Left kidney (tissue), 1 donor: ENCODE measurements at regions not wholly inside any gene's neighbourhood (a gene's known extent, or its start where the extent isn't known, plus 50 kb on each side); places are given as distances from the start of the nearest gene placed in this dataset.

ENCODE experiments used
- DNase-seq: peaks from one replicate; pipeline ENCODE4 v3.0.0-alpha.2; 2013

- DNase-seq = no peak
Measured at GRCh38 chr11:71356904-71357303, 91.3 kb downstream of the DHCR7 start.

- no peak for DNase-seq
Measured at GRCh38 chr11:71356280-71356876, 91.8 kb downstream of the DHCR7 start.

- no peak for DNase-seq
Measured at GRCh38 chr11:71355281-71355680, 92.9 kb downstream of the DHCR7 start.

DNA sequence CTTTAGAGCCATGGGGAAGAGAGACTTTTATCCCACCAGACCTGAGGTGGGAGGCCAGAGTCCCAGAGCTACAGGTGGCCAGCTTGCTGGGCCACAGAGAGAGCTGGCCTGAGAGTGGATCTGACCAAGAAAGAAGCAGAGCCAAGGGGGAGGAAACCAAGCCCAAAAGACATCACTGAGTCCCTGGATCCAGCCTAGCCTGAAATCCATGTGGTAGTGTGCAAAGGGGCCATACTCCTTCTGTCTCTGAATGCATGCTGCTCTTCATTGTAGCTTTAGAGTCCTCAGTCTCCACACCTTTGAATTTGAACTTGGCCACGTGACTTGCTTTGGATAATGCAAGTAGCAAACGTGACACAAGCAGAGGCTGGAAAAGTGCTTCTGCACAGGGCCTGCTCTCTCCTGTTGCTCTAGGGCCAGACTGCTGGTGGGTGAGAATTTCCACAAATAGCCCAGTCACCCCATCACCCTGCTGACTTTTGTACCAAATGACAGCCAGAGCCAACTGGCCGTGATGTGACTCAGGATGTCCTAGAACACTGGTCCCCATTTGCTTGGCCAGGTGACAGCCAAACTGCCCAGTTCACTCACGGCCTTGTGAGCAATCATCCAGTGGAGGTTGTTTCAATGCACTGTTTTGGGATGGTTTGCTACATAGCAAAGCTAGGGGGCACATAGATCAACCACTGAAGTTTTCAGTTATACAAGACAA lies 93.6 kb downstream of the DHCR7 start:
- DNase-seq = no peak

- no peak for DNase-seq
Measured at GRCh38 chr11:71352748-71353147, 95.4 kb downstream of the DHCR7 start.

DNA sequence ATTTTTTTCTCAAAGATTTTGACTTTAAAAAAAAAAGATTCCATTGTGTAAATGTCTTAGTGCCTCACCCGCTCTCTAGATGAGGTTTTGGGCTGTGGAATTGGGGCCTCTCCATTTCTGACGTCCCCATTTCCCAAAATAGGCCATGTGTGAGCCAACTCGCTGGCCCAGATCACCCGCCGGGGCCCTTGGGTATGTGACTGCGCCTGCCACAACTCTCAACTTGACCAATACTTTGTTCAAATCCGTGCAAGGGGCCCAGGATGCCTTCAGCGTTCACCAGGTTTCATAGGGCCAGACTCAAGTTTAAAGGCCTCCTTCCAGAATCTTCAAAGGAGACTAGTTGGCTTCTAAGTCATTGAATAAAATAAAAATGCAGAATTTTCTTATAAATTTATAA lies 96.0 kb downstream of the DHCR7 start:
- DNase-seq = no peak

DNA sequence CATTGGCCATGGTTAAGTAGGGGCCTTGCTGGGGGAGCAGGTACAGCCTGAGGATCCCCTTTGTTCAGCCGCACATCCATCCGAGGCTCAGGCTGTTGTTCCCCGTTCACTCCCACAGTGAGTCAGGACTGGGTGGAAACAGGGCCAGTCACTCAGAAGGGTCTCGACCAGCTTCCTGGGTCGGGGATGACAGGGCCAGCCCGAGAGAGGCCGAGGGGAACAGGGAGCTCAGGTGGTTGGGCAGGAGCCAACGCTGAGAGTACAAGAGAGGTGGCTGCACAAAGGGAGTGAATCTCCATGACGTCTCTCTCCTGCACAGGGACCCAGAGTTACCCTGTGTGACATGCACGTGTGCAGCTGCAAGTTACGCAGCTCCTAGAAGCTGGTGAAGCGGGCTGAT lies 97.2 kb upstream of the SHANK2 start:
- no peak for DNase-seq

- DNase-seq = no peak
Measured at GRCh38 chr11:71343828-71344400, 91.5 kb upstream of the SHANK2 start.

GRCh38 chr11:71342951-71343827 lies 90.8 kb upstream of the SHANK2 start:
- DNase-seq = peak; percentile 25

- DNase-seq = no peak
Measured at GRCh38 chr11:71342116-71342515, 89.7 kb upstream of the SHANK2 start.

GRCh38 chr11:71341596-71341995 lies 89.2 kb upstream of the SHANK2 start:
- no peak for DNase-seq

DNA sequence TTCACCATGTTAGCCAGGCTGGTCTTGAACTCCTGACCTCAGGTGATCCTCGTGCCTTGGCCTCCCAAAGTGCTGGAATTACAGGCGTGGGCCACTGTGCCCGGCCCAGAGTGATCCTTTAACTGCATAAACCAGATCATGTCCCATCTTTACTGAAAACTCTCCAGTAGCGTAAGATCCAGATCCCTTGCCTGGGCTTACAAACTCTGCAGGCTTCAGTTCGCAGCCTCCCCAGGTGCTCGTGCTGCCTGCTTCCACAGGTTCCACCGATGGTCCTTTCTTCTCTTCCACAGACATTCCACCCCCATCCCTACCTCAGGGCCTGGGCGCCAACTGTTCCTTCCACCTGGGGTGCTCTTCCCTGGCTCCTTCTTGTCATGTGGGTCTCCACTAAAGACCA lies 88.8 kb upstream of the SHANK2 start:
- no peak for DNase-seq

DNA sequence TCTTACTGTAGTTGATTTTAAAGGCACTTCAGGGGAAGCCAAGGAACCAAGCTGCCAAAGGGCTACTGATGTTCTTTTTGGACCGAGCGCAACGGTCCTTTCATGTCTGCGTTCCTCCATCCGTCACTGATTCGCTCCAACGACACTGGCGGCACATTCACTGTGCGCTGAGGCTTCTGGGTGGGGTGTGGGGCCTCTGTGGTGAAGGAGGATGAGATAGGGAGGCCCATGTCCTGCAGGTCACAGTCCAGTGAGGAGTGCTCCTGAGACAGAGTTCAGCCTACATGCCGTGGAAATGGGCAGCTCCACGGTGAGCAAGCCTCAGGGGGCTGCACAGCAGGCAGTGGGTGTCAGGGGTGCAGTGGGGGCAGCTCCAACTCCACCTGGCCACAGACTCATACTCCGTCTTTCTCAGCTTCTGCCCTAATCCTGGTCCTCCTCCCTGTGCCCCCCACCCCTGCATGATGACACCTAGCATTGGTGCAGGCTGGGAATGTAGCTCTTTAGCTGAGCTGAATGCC lies 87.8 kb upstream of the SHANK2 start:
- no peak for DNase-seq

- no peak for DNase-seq
Measured at GRCh38 chr11:71339396-71339881, 87.1 kb upstream of the SHANK2 start.

DNA sequence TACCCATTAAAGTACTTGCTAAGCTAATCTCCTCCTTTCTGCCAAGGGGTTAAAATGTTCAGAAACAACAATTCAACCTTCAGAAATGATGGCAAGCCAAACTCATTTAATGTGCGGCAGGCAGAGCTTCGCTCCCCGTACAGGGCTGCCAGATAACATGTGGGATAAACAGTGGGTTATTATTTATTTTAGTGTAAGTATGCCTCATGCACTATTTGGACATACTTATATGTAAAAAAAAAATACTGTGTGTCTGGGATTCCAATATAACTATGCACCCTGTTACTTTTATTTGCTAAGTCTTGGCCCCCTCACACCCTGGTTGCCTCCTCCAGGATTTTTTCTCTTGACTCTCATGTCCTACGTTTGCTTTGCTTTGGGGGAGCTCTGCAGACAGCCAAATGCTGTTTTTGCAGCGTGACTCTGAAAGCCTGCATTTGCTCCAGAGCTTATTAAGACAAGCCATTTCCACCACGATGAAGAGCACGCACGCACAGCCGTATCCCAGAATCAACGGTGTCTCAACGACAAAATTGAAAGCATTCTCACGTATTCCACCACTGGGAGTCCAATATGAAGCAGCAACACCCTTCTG lies 86.5 kb upstream of the SHANK2 start:
- DNase-seq = peak; percentile 27

DNA sequence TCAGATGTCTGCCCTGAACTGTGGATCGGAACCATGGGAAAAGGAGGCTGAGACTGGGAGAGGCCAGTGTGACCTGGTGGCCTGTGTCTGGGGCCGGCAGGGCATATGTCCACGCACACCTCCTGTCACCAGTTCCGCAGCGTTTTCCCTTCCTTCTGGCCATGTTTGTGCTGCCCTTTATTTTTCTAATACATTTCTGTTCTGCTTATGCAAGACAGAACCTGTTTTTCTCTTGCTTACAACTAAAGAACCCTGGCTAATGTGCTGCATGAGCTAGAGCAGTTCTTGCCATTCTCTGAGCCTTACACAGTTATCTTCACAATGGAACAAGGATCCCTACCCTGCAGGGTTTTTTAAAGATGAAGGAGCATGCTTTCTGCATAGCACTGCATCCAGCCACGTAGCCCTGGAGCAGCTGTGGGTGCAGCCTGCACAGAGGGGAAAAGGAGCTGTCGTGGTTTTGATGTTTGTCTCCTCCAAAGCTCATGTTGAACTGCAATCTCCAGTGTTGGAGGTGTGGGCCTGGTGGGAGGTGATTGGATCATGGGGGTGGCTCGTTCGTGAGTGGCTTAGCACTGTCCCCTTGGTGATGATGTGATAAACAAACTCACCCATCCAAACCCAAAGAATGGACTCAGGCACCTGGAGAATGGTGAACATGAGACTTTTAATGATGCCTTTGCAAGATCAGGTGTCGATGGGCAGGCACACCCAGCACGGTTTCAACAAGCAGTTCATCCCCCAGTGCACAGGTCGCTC lies 84.8 kb upstream of the SHANK2 start:
- DNase-seq = peak; percentile 27

DNA sequence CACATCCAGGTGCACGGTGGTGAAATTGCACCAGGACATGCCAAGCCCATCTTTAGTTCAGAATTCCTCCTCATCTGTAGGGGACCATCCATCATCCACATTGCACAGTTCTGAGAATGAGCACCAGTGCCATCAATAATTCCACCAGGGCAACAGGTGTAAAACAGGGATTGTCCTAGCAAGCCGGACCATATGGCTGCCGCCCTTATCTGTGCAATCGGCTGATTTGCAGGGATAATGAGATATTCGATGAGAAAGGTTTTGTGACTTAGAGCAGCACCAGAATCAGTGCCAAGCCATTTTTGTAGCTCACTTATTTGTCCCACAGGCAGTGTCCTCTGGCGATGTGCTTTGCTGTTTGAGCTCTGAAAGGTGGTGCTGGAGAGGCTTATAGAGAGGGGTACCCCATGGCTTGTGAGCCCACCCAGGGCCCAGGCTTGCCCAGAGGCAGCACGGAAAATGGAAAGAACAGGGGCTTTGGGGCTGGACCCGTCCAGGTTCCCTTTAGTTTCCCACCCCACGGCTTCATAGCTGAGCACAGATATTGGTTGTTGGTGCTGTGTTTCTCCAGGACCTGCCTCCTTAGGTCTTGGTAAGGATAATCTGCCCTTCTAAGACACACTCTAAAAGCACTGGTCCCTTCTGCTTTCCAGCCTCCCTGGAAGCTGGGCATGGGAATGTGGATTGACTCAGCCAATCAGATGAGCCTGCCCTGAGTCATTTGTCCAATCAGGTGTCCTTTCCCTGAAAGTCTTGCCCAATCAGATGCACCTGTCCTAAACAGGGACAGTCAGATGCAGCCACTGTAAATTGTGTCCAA lies 84.0 kb upstream of the SHANK2 start:
- no peak for DNase-seq

DNA sequence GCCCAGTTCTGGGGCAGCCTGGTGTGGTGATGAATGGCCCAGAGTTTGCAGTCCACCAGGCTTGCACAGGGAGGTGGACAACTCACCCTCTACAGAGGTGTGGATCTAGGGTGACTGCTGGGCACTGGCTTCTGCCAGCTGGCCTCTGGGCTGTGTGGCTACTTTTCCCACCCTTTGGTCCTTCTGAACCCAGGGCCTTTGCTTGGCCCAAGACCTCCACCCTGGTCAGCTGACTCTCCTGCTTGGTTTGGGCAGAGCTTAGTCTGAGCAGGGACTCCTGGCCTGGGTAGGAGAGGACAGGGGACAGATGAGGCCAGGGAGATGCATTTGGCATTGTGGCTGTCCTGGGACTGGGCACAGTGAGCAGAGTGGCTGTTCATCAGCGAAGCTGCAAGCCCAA lies 83.0 kb upstream of the SHANK2 start:
- no peak for DNase-seq

GRCh38 chr11:71334191-71334590 lies 81.8 kb upstream of the SHANK2 start:
- no peak for DNase-seq

DNA sequence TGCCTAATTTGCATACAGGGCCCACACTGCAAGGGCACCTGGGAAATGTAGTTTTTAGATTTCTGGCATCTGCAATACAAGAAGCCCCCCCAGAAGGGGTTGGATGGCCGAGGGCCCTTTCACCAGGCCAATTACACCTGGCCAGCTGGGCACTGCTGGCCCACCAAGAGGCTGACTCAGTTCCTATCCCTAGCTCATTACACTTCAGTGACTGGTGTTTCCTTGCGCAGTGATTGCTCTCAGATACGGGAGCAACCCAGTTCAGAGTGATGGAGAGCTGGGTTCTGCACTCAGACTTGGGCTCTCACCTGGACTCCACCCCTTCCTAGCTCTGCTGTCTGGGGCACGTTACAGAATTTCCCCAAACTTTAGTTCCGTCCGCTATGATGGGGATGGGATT lies 81.1 kb upstream of the SHANK2 start:
- no peak for DNase-seq
